H1 (cell line): ENCODE measurements at regions not wholly inside any gene's neighbourhood (a gene's known extent, or its start where the extent isn't known, plus 50 kb on each side); places are given as distances from the start of the nearest gene placed in this dataset.

Experiments
- CTCF ChIA-PET: fragments of 300-600 bp; sonication (Branson Sonifier 250); formaldehyde crosslinking; loops from one replicate; lab custom pipeline; 2021; ENCODE audit not compliant: partially characterized antibody; lab: Charles Lee
- POLR2A ChIA-PET: fragments of 300-600 bp; sonication (Branson Sonifier 250); formaldehyde crosslinking; loops from one replicate; lab custom pipeline; 2021; ENCODE audit warnings: inconsistent platforms; ENCODE audit not compliant: partially characterized antibody; lab: Charles Lee
- DNase-seq, 2 experiments: peaks; one replicate each; pipeline versions ENCODE4 v3.0.0 to v3.0.0-alpha.2; 2010 to 2022; ENCODE audit warnings: low spot score in 2 of 2, low read depth in 1 of 2, mixed read lengths in 1 of 2
- FAIRE-seq: peaks from 2 replicates; lab custom pipeline; 2011; peaks lifted over from hg19 to GRCh38; lab: Jason Lieb, UNC
- H2AFZ ChIP-seq: 2 replicates; pipeline ENCODE4 v1.8.1; 2012; ENCODE audit warnings: low read length, inconsistent platforms
- H2AK5ac ChIP-seq: 2 replicates; pipeline ENCODE4 v1.6.1; 2013; ENCODE audit warnings: low read depth, low read length
- H2BK120ac ChIP-seq: replicated peaks from 2 replicates; pipeline ENCODE3; 2013; ENCODE audit warnings: low read depth, low read length, inconsistent platforms
- H2BK12ac ChIP-seq: 2 replicates; pipeline ENCODE4 v1.6.1; 2013; ENCODE audit warnings: low read depth, low read length
- H2BK15ac ChIP-seq: 2 replicates; pipeline ENCODE4 v1.6.1; 2013; ENCODE audit warnings: low read length
- H2BK20ac ChIP-seq: 2 replicates; pipeline ENCODE4 v1.6.1; 2013; ENCODE audit warnings: low read length
- H2BK5ac ChIP-seq: 2 replicates; pipeline ENCODE4 v1.6.1; 2013; ENCODE audit warnings: low read depth, low read length
- H3K14ac ChIP-seq: 2 replicates; pipeline ENCODE4 v1.6.1; 2013; ENCODE audit warnings: inconsistent platforms; ENCODE audit not compliant: insufficient read length
- H3K18ac ChIP-seq: 2 replicates; pipeline ENCODE4 v1.6.1; 2013; ENCODE audit warnings: low read length; ENCODE audit errors: extremely low read depth
- H3K23ac ChIP-seq: 2 replicates; pipeline ENCODE4 v1.6.1; 2013; ENCODE audit warnings: inconsistent platforms; ENCODE audit not compliant: insufficient read length
- H3K23me2 ChIP-seq: 2 replicates; pipeline ENCODE4 v1.6.1; 2013; ENCODE audit warnings: low read depth, low read length
- H3K27ac ChIP-seq: 2 replicates; pipeline ENCODE4 v1.6.1; 2011; ENCODE audit warnings: low read depth, low read length, inconsistent platforms
- H3K27me3 ChIP-seq, 4 experiments: replicated peaks in 1 of 4; 1 replicate in 1 of 4; 2 replicates in 3 of 4; pipeline versions ENCODE4 v1.6.1 to v1.8.1; 2011 to 2013; ENCODE audit warnings: low read length in 3 of 4, mild to moderate bottlenecking in 3 of 4, inconsistent platforms in 2 of 4, mixed read lengths in 2 of 4, moderate library complexity in 1 of 4; ENCODE audit not compliant: control insufficient read depth in 3 of 4, insufficient read depth in 3 of 4; ENCODE audit errors: extremely low read depth in 1 of 4
- H3K36me3 ChIP-seq, 4 experiments: 2 replicates each; pipeline versions ENCODE4 v1.6.1 to v1.8.1; 2011 to 2013; ENCODE audit warnings: mild to moderate bottlenecking in 4 of 4, low read length in 3 of 4, moderate library complexity in 2 of 4, control low read depth in 1 of 4, inconsistent platforms in 1 of 4; ENCODE audit not compliant: insufficient read depth in 4 of 4, control insufficient read depth in 2 of 4
- H3K4ac ChIP-seq: replicated peaks from 2 replicates; pipeline ENCODE3; 2013; ENCODE audit warnings: low read length, low read depth, mixed read lengths, inconsistent platforms; ENCODE audit not compliant: insufficient read length
- H3K4me1 ChIP-seq, 4 experiments: replicated peaks in 1 of 4; 1 replicate in 1 of 4; 2 replicates in 3 of 4; pipeline versions ENCODE4 v1.6.1 to v1.8.1; 2011 to 2013; ENCODE audit warnings: low read length in 3 of 4, inconsistent platforms in 2 of 4, mixed read lengths in 1 of 4; ENCODE audit not compliant: insufficient read depth in 4 of 4, control insufficient read depth in 3 of 4
- H3K4me2 ChIP-seq, 2 experiments: 2 replicates each; pipeline versions ENCODE4 v1.6.1 to v1.8.1; 2011 to 2013; ENCODE audit warnings: low read depth in 2 of 2, low read length in 2 of 2, control low read depth in 1 of 2, inconsistent platforms in 1 of 2, mild to moderate bottlenecking in 1 of 2; ENCODE audit not compliant: insufficient read depth in 1 of 2
- H3K4me3 ChIP-seq, 4 experiments: fragments of 200-600, 300-600 bp in 1 of 4; sonication (generic), shearing (Covaris generic), sonication (Bioruptor Twin) in 1 of 4; 2 replicates each; pipeline versions ENCODE4 v1.5.1 to v1.8.1; 2011 to 2016; ENCODE audit warnings: low read length in 4 of 4, low read depth in 3 of 4, control low read depth in 2 of 4, inconsistent platforms in 2 of 4, mild to moderate bottlenecking in 2 of 4, mixed read lengths in 1 of 4, moderate library complexity in 1 of 4; ENCODE audit not compliant: insufficient read depth in 2 of 4; ENCODE audit errors: extremely low read depth in 1 of 4
- H3K56ac ChIP-seq: replicated peaks from 2 replicates; pipeline ENCODE3; 2013; ENCODE audit warnings: low read depth, mild to moderate bottlenecking, mixed read lengths, low read length, inconsistent platforms; ENCODE audit not compliant: insufficient read length
- H3K79me1 ChIP-seq: 2 replicates; pipeline ENCODE4 v1.6.1; 2013; ENCODE audit warnings: low read depth, low read length, control low read depth
- H3K79me2 ChIP-seq, 2 experiments: 2 replicates each; pipeline versions ENCODE4 v1.6.1 to v1.8.1; 2012 to 2013; ENCODE audit warnings: low read length in 2 of 2, mild to moderate bottlenecking in 2 of 2, inconsistent platforms in 1 of 2; ENCODE audit not compliant: insufficient read depth in 2 of 2, control insufficient read depth in 1 of 2
- H3K9ac ChIP-seq, 4 experiments: replicated peaks in 1 of 4; 1 replicate in 1 of 4; 2 replicates in 3 of 4; pipeline versions ENCODE4 v1.6.1 to v1.8.1; 2011 to 2013; ENCODE audit warnings: low read depth in 3 of 4, low read length in 3 of 4, control low read depth in 2 of 4, mild to moderate bottlenecking in 2 of 4, moderate library complexity in 2 of 4, inconsistent platforms in 1 of 4; ENCODE audit errors: extremely low read depth in 1 of 4
- H3K9me3 ChIP-seq, 2 experiments: 2 replicates each; pipeline versions ENCODE4 v1.6.1 to v1.8.1; 2012 to 2013; ENCODE audit warnings: mild to moderate bottlenecking in 2 of 2, moderate library complexity in 2 of 2, control low read depth in 1 of 2, inconsistent platforms in 1 of 2, low read depth in 1 of 2, low read length in 1 of 2, mixed read lengths in 1 of 2; ENCODE audit not compliant: insufficient read depth in 2 of 2
- H4K20me1 ChIP-seq, 2 experiments: replicated peaks in 1 of 2; 2 replicates each; pipeline versions ENCODE3 to v1.8.1; 2011 to 2013; ENCODE audit warnings: inconsistent platforms in 2 of 2, low read length in 2 of 2, mild to moderate bottlenecking in 1 of 2; ENCODE audit not compliant: insufficient read depth in 2 of 2, control insufficient read depth in 1 of 2
- H4K5ac ChIP-seq: 2 replicates; pipeline ENCODE4 v1.6.1; 2013; ENCODE audit warnings: low read length, low read depth, mixed read lengths, inconsistent platforms; ENCODE audit not compliant: insufficient read length
- H4K8ac ChIP-seq: 2 replicates; pipeline ENCODE4 v1.8.0; 2013; ENCODE audit warnings: mild to moderate bottlenecking, moderate library complexity, low read length, inconsistent platforms; ENCODE audit not compliant: insufficient read depth; ENCODE audit errors: extremely low read depth
- H4K91ac ChIP-seq: replicated peaks from 2 replicates; pipeline ENCODE3; 2013; ENCODE audit warnings: low read length, mixed read lengths, inconsistent platforms; ENCODE audit not compliant: insufficient read length
- HDAC2 ChIP-seq, 2 experiments: fragments of 300-600 bp in 1 of 2; sonication (generic) in 1 of 2; IDR thresholded peaks; 2 replicates each; pipeline ENCODE4 v1.6.1; 2011 to 2012; ENCODE audit warnings: low read depth in 2 of 2, low read length in 2 of 2, mild to moderate bottlenecking in 2 of 2, moderate library complexity in 2 of 2, borderline replicate concordance in 1 of 2, inconsistent platforms in 1 of 2
- KDM1A ChIP-seq: fragments of 200-600, 300-600 bp; sonication (generic); IDR thresholded peaks from 2 replicates; pipeline ENCODE4 v1.7.1; 2016; ENCODE audit warnings: mild to moderate bottlenecking, low read length, borderline replicate concordance
- KDM4A ChIP-seq: IDR thresholded peaks from one replicate; pipeline ENCODE4 v1.7.1; 2012; ENCODE audit warnings: low read depth, mild to moderate bottlenecking, moderate library complexity, low read length, inconsistent platforms; ENCODE audit not compliant: severe bottlenecking
- PHF8 ChIP-seq: fragments of 200-600 bp; sonication (generic); conservative IDR thresholded peaks from 2 replicates; pipeline ENCODE4 v1.7.1; 2012; ENCODE audit warnings: low read depth, mild to moderate bottlenecking, inconsistent platforms, low read length, moderate library complexity
- RAD21 ChIP-seq, 2 experiments: IDR thresholded peaks in 1 of 2; conservative IDR thresholded peaks in 1 of 2; 2 replicates each; pipeline ENCODE4 v1.6.1; 2011; ENCODE audit warnings: low read depth in 2 of 2, low read length in 2 of 2, improper control_type of control experiment in 1 of 2, inconsistent platforms in 1 of 2, mild to moderate bottlenecking in 1 of 2, moderate library complexity in 1 of 2
- SRF ChIP-seq: IDR thresholded peaks from 2 replicates; pipeline ENCODE4 v1.6.1; 2011; ENCODE audit warnings: mild to moderate bottlenecking, low read depth, low read length, moderate library complexity
- TAF1 ChIP-seq: IDR thresholded peaks from 2 replicates; pipeline ENCODE4 v1.6.1; 2011; ENCODE audit warnings: mild to moderate bottlenecking, low read depth, low read length
- WGBS, 2 experiments: shearing (Covaris generic) in 1 of 2; methylation state at CpG; one replicate each; pipeline versions ENCODE4 v1.1.6 to v1.1.7; 2013 to 2015; ENCODE audit warnings: low lambda C conversion rate in 2 of 2, mixed read lengths in 2 of 2, inconsistent platforms in 1 of 2, low coverage in 1 of 2, missing lambda C conversion rate in 1 of 2; ENCODE audit not compliant: insufficient replicate concordance in 2 of 2, insufficient coverage in 1 of 2, insufficient read length in 1 of 2; ENCODE audit errors: extremely low coverage in 1 of 2, missing lambda C conversion rate in 1 of 2; 5-methylcytosine and 5-hydroxymethylcytosine counted together

DNA sequence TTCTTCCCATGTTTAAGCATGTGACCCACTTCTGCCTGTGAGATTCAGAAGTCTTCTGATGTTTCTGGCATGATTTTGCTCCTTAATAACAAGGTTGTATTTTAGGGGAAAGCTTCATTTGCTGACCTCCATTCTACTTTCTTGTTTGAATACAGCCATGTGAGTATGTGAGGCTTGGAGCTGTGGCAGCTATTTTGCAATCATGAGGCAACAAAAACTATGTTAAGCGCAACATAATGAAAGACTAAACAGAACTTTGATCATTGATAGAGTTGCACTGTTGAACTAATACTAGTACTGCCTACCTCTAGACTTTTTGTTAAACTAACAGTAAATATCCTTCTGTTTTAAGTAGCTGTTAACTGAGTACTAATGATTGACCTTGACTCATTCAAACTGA lies 203.8 kb upstream of the FAM3C start:
- no peaks in the 10 kb centered on the region for H3K4me1 ChIP-seq
- H3K4me3 ChIP-seq = no peak overlapping the region
- H2BK5ac ChIP-seq = no peak overlapping the region
- no peaks in the 10 kb centered on the region for H3K23me2 ChIP-seq
- H2BK15ac ChIP-seq = no peak overlapping the region
- H3K23ac ChIP-seq = no peak overlapping the region
- H3K56ac ChIP-seq = no peak overlapping the region
- H3K27ac ChIP-seq = no peak overlapping the region
- DNase-seq = no peak
- H2AK5ac ChIP-seq = no peak overlapping the region
- no peaks in the 10 kb centered on the region for H3K36me3 ChIP-seq
- no peaks in the 10 kb centered on the region for H3K79me2 ChIP-seq
- ChIA-PET CTCF (interaction anchor here (1.2 kb wide), 1 partner anchor 76 kb away, joined by 3 read pairs; no protein-coding TSS in a partner anchor), POLR2A (no interaction called here)
- FAIRE-seq = no peak
- H2AFZ ChIP-seq = no peak overlapping the region
- H2BK20ac ChIP-seq = no peak overlapping the region
- H2BK120ac ChIP-seq = no peak overlapping the region
- no peak overlapping the region for H3K4me2 ChIP-seq
- H2BK12ac ChIP-seq = no peak overlapping the region
- no peak overlapping the region for H4K5ac ChIP-seq
- no peaks in the 10 kb centered on the region for H3K27me3 ChIP-seq
- WGBS, 2 experiments = 94% methylated on average over 1 of the region's 1 CpG; no CpG with 5 or more reads in 1 of the 2 experiments
- H3K14ac ChIP-seq = no peak overlapping the region
- TF ChIP-seq TAF1 (no peak), KDM4A (no peak), KDM1A (peak; percentile 58; the same call in 1 of the 2 replicates), PHF8 (no peak), SRF (no peak), RAD21 (IDR thresholded peaks at IDR 0.05 in 1 of 2, conservative IDR thresholded peaks at IDR 0.05 in 1 of 2; ENCODE audit: low read depth in 2 of 2, low read length in 2 of 2) (no peak), HDAC2 (IDR thresholded peaks at IDR 0.05; ENCODE audit: borderline replicate concordance in 1 of 2, low read depth in 2 of 2, low read length in 2 of 2) (peak in 1 of 2 experiments; percentile 29; a peak in 1 of 4 replicates)
- no peak overlapping the region for H3K18ac ChIP-seq
- H4K91ac ChIP-seq = no peak overlapping the region
- H3K9ac ChIP-seq = no peak overlapping the region
- peaks cover 0 to 3% of the 10 kb centered on the region in 2 experiments; a peak in 1 of 4 replicates for H3K9me3 ChIP-seq
- H3K4ac ChIP-seq = no peak overlapping the region
- no peak overlapping the region for H4K8ac ChIP-seq
- H4K20me1 ChIP-seq = no peaks in the 10 kb centered on the region
- H3K79me1 ChIP-seq = no peaks in the 10 kb centered on the region
